GM03348 (cell line): ENCODE measurements at regions not wholly inside any gene's neighbourhood (a gene's known extent, or its start where the extent isn't known, plus 50 kb on each side); places are given as distances from the start of the nearest gene placed in this dataset.
A peak's percentile ranks its signal among the peaks of the same experiment; 100 is the strongest.
"Not testable (repeated sequence)": the region's sequence is repeated elsewhere in the genome, so short reads cannot be mapped to it uniquely, and the experiment has no call there.

Experiments
- DNase-seq: peaks from one replicate; pipeline ENCODE4 v3.0.0; 2012; ENCODE audit warnings: low spot score

DNA sequence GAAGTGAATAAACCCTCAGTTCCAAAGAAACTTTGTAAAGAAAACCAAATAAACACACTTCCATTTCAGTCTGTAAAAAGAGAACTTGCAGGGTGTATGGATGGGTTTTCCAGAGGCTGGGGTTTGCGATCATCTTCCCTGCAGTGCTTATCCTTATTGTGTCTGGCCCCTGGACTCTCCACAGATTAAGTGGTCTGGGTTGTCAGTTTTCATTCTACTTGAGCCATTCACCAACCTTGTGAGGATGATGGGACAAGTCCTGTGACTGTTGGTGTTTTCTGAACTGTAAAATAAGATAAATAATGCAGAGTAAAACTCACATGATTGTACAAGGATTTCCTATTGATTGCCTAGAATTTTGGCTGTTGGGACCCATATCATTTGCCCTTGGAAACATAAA is 166.1 kb upstream of the MOCS2 start:
- no peak for DNase-seq

DNA sequence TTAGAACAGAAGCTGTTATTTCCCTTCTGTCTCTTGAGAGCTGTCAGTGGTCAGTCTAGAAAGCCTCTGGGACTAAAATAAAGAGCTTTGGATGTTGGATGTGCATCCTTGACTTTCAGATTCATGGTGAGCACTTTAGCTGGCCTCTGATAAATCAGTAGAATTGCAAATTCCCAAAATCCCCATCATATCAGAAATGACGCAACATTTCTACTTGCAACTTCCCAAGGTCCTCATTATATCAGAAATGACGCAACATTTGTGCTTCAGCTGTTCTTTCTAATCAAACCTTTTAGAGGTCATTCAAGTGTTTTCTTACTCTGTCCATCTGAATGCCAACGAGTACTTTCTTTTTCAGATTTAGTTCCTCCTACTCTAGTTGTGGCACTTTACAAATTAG is 167.3 kb upstream of the MOCS2 start:
- no peak for DNase-seq

DNA sequence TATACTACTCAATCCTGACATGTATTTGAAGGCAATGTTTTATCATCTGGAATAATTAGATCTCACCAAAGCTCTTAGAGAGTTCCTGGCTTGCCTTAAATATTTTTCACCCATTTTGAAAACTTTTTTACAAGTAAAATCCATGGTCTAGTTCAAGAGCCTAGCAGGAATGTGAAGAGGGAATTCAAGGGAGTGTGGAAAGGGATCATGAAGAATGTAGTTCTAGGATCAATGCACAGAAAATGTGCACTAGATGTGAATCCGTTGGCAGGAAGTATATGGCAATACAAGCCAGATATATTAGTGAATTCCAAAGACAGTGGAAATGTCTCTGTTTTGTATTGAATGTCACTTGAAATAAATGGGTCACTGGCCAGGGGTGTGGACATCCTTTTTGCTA is 167.9 kb upstream of the MOCS2 start:
- no peak for DNase-seq

DNA sequence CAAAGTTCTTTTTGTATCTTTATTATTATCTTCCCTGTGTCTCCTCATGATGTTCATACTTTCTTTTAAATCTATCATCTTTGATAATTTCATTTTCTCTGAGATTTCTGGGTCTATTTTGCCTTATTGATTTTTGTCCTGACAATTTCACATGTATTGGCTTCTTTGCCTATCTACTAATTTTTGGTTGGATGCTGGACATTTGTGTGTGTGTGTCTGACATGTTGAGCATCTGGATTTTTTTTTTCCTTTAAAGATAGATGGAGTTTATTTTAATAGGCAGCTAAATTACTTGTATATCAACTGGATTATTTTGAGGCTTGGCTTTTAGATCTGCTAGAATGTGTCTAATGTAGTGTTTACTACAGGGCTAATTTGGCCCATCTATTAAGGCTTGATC is 178.0 kb upstream of the MOCS2 start:
- DNase-seq: no peak

DNA sequence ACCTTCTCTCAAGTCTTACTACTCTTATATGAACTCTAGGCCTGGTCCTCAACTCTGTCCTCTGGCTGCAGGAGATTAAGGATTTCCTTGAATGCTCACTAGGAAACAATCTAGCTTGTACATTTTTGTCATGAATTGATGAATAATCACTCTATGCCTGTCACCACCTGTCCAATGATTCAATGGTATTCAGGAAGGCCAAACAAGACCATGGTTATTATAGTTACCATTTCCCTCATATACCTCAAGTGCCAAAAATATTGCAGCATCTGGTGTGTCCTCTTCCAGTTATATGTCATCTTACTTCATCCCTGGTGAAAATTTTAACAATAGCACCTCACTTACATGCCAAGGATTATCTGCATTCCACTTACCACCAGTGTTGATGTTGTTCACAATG is 179.0 kb upstream of the MOCS2 start:
- DNase-seq: no peak

DNA sequence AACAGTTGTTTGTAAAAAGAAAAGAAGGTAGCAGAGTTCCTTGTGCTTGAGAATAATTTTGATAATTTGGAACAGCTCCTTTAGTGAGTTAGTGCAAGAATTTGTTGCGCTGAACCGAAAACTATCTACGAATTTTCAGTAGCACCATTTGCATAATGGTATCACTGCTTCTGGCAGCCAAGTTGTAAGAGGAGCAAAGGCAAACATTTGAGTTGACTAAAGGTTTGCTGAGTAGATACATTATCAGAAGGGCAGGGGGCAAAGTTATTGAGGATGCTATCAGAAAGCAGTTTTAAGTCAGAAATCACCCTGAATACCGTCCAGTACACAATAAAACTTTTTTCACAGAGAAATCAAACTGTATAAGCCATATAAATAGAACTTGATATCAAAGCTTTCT is 181.5 kb upstream of the MOCS2 start:
- no peak for DNase-seq

DNA sequence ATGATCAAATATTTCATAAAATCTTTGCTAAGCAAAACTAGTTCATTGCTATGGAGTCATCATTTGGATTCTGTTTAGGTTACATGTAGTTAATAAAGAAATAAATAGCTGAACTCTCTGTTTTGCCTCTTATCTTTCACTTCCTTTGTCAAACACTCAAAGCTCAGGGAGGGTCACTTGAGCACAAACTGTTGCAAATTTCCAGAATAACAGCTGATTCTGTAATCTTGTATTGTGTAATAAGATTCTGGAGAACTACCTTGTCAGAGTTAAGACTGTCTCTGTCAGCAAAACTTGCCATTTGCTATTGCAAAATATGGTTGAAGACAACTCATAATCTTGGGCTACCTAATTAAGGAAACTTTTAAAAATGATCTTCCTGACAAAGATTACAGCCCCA is 182.0 kb upstream of the MOCS2 start:
- peak; percentile 14 for DNase-seq

DNA sequence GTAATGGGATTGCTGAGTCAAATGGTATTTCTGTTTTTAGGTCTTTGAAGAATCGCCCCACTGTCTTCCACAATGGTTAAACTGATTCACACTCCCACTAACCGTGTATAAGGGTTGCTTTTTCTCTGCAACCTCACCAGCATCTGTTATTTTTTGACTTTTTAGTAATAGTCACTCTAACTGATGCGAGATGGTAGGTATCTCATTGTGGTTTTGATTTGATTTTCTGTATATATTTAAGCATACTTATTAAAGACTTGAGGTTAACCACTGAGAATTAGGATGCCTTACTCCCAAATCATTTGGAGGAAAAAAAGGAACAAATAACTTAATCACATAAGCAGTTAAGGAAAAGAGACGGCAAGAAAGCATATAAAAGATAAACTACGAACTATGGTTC is 181.6 kb upstream of the FST start:
- DNase-seq: no peak

DNA sequence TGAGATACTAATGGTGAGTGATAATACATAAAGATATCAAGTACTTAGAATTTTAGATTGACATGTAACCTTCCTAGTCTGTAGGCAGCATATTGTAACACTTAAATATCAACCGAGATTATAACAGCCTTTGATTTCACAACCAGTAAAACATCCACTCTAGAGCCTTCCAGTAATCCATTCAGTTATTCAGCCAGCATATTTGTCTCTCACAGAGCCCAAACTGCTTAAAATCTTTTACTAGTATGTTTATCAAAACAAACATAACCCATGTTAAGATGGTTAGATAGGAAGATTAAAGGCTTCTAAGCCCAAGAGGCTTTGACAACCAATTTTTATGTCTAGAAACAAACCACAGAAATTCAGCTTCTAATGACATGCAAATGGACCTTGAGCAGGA is 177.9 kb upstream of the FST start:
- DNase-seq: peak; percentile 31

DNA sequence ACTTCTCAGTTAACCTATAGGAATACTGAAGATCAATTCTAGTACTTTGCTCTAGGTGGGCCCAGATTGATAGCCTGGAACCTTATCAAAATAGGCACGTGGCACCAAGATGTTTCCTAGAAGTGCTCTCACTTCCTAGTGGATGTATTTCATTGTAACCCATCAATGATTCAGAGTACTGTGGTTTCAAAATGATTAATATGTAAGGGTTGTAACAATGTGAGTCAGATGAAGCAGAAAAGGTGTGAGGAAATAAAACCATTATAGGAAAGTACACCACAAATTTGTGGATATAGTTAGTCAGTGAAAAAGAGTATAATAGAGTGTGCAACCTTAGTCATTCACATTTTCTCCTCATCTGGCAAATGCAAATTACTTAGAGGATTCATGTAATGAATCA is 177.3 kb upstream of the FST start:
- DNase-seq: peak; percentile 56

DNA sequence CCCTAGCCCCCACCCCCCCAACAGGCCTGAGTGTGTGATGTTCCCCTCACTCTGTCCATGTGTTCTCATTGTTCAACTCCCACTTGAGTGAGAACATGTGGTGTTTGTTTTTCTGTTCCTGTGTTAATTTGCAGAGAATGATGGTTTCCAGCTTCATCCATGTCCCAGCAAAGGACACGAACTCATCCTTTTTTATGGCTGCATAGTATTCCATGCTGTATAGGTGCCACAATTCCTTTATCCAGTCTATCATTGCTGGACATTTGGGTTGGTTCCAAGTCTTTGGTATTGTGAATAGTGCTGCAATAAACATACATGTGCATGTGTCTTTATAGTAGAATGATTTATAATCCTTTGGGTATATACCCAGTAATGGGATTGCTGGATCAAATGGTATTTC is 175.1 kb upstream of the FST start:
- DNase-seq: not testable (repeated sequence)

DNA sequence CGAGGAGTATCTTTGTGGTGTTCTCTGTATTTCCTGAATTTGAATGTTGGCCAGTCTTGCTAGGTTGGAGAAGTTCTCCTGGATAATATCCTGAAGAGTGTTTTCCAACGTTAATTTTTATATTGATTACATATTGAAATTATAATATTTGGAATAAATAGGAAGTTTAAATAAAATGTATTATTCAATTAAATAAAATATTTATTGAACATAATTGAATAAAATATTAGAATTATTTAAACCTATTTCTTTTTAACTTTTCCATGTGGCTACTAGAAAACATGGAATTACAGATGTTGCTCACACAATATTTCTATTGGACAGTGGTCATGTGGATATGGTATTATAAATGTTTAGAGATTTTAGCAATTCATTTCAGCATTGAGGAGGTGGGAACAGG is 170.8 kb upstream of the FST start:
- DNase-seq: no peak

DNA sequence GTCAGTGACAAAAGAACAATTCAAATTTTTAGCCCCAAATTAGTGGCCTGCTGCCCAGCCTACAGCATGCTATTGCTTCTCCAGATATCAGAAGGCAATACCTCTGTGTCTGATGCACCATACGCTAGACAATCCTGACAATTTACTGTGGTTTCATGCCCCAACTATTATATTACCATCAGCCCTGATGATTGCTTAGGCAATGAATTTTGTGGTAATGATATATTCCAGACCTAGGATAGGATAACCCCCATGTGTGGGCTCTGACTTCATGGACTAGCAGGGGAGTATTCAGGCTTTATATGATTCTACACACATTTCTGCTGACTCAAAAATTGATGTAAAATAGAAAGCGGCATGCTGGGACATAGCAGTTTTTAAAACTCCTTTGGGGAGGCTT is 168.7 kb upstream of the FST start:
- no peak for DNase-seq

DNA sequence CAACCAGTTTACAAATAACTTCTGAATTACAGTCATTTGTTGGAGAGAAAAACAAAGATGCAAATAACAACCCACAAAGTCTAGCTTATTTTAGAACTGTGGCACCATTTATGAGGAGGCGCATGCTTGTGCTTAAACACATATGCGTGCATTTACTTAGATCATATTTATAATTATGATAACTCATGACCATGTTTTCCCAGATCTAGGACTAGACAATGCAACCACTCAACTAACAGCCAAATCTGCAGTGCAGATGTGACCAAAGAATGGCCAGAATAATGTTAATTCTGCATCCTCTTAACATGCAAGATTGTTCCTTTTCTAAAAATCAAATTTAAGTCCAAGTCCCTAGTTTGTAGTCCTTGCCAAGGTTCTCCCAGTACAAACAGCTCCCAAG is 167.3 kb upstream of the FST start:
- no peak for DNase-seq

DNA sequence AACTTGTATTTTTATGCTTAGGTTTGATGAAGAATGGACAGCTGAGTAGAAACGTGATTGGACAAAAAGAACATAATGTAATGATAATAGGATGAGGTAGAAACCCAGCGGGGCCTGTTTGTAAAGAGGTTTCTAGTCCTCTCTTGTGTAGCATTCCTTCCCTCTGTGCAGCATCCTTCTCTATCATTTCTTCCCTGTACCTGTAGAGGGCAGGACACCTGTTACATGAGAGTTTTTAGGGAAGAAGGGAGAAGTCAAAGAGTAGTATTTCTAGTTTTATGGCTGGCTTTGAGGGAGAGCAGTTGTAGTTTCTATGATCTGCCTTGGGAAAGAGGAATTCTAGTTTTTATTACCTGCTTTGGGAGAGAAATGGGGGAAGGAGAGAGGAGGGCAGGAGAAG is 162.1 kb upstream of the FST start:
- no peak for DNase-seq

DNA sequence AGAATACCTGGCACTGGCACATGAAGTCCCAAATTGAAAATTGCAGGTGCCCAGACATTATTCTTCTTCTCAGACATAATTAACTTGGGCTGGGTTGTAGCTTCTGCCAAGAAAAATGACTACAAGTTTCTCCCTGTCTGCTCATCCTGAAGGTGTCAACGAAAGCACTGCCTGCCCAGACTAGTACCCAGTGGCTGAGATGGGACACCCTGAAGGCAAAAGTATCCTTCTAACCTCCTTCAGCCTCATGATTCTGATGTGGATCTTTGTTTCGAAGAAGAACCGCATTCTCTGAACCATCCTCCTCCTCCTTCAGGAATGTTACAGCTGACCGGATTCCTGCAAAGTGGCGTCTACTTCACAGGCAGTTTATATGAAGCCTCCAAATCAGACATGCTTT is 161.1 kb upstream of the FST start:
- DNase-seq: no peak

DNA sequence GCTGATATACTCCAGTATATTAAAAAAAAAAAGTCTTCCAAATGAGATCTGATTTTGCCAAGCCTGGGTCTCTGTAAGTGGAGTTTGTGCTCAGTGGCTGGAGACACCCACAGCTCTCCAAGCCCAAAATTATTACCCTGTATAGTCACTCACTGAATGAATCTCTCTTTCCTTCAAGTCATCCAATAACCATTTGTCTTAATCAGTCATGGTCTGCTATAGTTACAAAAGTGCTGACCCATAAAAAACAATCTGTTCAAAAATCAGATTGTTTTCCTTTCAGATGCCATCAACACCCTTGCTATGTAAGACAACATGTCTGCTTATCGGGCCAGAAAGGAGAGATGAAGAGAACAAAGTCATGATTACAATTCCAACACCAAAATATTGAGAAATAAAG is 159.4 kb upstream of the FST start:
- DNase-seq: no peak

DNA sequence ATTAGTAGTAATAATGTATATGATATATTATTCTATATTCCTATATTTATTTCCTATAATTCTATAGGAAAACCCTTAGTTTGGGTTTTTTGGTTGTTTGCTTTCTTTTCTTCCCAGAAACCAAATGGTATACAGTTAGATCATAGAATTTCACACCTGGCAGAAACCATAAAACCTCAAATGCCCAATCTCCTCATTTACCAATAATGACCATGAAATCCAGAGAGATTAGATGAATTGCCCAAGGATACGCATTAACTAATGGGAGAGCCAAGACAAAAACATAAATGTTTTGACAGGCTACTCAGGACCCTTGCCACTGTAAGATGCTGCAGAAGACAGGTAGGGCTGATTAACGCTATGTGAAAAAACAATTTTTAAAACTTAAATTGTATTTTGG is 158.7 kb upstream of the FST start:
- no peak for DNase-seq

DNA sequence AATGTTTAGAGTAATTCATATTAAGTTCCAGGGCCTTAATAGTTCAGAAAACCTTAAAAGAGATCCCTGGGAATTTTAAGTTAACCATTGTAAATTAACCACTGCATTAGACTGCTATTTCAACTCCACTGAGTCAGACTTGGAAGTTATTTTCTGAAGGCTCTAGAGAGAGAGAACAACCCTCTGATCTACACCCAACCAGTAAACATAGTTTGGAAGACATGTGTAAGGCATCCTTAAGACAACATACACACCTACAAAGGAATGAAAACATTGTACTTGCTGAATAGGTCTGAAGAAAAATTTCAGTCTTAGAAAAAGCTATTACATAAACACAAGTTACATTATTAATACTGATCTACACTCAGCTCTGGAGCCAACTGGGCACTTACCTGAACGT is 158.2 kb upstream of the FST start:
- DNase-seq: no peak

DNA sequence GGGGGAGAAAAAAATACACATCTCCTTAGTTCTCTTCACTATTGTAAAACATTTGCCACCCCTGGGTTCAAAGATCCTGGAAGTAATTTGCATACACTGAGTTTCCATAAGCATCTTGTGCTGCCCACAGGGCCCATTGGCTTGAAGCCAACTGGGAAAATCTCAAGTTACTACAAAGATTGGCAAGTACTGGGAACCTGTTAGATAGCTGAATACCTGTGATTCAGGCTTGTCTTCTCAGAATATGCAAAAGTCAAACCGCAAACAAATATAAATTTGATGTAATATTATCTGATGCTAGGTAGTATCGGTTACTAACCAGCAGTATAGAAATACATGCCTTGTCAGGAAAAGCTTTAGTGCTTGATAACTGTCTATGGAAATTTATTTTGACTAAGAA is 156.9 kb upstream of the FST start:
- no peak for DNase-seq

DNA sequence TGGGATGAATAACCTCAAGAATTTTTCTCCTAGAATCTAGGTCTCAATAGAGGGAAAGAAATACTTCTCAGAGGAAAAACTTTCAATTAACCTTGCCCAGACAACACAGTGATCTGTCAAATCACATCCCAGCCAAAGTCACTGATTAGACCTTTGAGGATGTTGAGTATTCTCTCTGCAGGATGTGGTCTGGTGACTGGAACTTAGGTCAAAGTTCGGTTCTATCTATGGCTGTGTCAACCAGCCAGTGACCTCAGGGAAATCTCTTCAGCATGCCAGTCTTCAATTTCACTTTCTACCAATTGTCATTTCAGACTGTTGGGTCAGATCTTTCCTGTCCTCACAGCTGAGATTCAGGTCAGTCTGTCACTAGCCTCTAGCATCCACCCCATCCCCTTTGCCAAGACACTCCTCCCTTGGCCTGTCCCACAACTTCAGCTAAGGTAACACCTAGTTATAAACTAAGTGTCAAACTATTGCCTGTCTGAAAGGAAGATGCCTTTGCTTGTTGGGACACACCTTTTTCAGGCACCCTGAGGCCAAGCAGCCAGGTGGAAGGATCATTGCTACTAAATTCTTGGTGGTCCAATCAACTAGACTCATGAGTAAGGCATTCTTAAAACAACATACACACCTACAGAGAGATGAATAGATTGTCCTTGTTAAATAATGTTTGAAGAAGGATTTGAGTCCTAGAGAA is 156.3 kb upstream of the FST start:
- DNase-seq: no peak

DNA sequence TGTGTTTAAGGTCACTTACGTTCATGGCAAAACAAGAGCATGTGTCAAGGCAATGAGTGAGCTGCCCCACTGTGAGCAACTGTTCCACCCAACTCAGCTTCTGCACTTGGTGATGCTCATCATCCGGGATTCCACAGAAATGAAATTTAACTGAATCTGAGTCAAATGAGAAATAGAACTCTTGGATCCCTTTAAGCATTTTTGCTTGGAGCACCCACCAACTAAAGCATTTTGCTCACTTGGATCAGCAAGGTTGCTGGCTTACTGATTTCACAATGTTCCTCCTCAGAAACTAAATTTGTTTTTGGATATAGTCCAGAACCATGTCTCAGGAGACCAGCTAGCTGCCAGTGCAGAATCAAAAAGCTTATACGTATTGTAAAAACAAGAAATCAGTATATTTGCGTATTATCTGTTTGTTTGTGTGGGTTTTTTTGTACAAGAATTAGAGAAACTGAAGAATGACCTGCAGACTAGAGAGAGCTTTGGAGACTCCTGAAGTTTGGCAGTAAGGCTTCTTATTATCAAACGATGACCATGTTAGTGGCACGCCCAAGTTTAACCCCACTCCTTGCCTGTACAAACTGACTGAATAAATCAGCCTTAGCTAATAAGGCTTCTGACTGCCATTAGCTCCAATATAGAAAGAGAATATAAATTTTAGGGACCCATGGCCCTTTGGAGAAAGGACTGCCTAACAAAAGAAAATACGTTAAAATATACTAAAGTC is 153.8 kb upstream of the FST start:
- DNase-seq: peak; percentile 10

DNA sequence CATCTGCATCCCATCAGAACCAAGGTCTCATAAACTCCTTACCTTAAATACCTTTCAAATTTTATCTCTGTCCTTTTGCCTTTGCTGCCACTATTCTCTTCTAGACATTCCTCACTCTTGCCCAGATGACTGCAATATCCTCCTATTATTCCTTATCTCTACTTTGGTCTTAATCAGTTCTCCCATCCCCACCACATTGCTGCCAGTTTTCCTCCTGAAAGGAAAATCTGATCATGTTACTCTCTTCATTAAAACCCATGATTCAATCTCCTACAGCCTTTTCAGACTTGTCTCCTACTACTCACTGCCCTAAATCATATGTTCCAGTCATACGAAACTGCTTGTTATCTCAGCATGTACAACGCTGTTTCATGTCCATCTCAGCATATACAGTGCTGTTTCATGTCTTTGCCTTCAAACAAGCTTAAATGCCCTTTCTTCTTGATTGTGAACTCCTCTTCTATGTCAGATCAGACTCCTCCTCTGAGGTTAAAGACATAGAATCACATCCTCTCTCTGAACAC is 152.6 kb upstream of the FST start:
- no peak for DNase-seq

DNA sequence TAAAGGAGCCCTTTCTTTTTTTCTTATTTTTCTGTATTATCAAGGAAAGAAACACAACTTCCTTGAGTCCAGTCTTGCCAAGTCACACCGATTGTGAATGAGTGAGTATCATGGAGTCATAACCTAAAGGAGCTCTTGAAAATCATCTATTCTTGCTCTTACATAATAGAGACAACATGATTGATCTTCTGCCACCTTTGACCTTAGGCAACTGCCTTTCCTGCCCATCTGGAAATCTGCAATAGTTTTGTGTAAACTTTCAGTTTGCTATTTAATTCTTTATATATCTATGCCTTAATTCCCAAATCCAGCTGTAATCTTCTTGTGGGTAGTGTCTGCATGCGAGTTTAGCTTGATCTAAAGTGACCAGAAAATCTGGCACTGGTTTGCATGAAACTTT is 149.9 kb upstream of the FST start:
- no peak for DNase-seq
